Fibroblast of lung (primary cell): ENCODE measurements at regions not wholly inside any gene's neighbourhood (a gene's known extent, or its start where the extent isn't known, plus 50 kb on each side); places are given as distances from the start of the nearest gene placed in this dataset.

Experiments
- DNase-seq, 2 donors: peaks; one replicate each; pipeline versions ENCODE4 v3.0.0 to v3.0.0-alpha.2; 2010; ENCODE audit warnings: low read depth in 2 of 2
- H2AFZ ChIP-seq: 2 replicates; pipeline ENCODE4 v1.5.1; 2012; ENCODE audit warnings: low read length, control low read depth, inconsistent platforms
- H3K27ac ChIP-seq: 2 replicates; pipeline ENCODE4 v1.5.1; 2011; ENCODE audit warnings: low read length, control low read depth; ENCODE audit not compliant: insufficient read depth
- H3K27me3 ChIP-seq: 2 replicates; pipeline ENCODE4 v1.5.1; 2011; ENCODE audit warnings: mild to moderate bottlenecking, low read length; ENCODE audit not compliant: control insufficient read depth, insufficient read depth
- H3K36me3 ChIP-seq: 2 replicates; pipeline ENCODE4 v1.5.1; 2011; ENCODE audit warnings: low read length; ENCODE audit not compliant: control insufficient read depth, insufficient read depth
- H3K4me1 ChIP-seq: 2 replicates; pipeline ENCODE4 v1.5.1; 2011; ENCODE audit warnings: low read length; ENCODE audit not compliant: control insufficient read depth, insufficient read depth; ENCODE audit errors: extremely low read depth
- H3K4me2 ChIP-seq: 2 replicates; pipeline ENCODE4 v1.5.1; 2011; ENCODE audit warnings: low read length, control low read depth; ENCODE audit not compliant: insufficient read depth; ENCODE audit errors: extremely low read depth
- H3K4me3 ChIP-seq, 4 experiments: fragments of 200-600 bp in 1 of 4; sonication (generic) in 1 of 4; replicated peaks in 1 of 4; 2 replicates each; pipeline ENCODE4 v1.5.1; 2011 to 2016; ENCODE audit warnings: low read length in 4 of 4, low read depth in 3 of 4, mild to moderate bottlenecking in 3 of 4, control low read depth in 2 of 4, inconsistent platforms in 1 of 4, mixed read lengths in 1 of 4; ENCODE audit not compliant: insufficient read depth in 1 of 4; ENCODE audit errors: control extremely low read depth in 1 of 4
- H3K79me2 ChIP-seq: 2 replicates; pipeline ENCODE4 v1.5.1; 2012; ENCODE audit warnings: mild to moderate bottlenecking, low read length, inconsistent platforms; ENCODE audit not compliant: control insufficient read depth, insufficient read depth
- H3K9ac ChIP-seq: 2 replicates; pipeline ENCODE4 v1.5.1; 2011; ENCODE audit warnings: mild to moderate bottlenecking, low read length, control low read depth; ENCODE audit not compliant: insufficient read depth
- H3K9me3 ChIP-seq: 2 replicates; pipeline ENCODE4 v1.5.1; 2012; ENCODE audit warnings: low read depth, low read length; ENCODE audit not compliant: control insufficient read depth, insufficient read depth
- H4K20me1 ChIP-seq: 2 replicates; pipeline ENCODE4 v1.5.1; 2011; ENCODE audit warnings: low read length; ENCODE audit not compliant: control insufficient read depth, insufficient read depth; ENCODE audit errors: extremely low read depth
- EZH2 ChIP-seq: IDR thresholded peaks from 2 replicates; pipeline ENCODE4 v1.5.1; 2012; ENCODE audit warnings: low read length, control low read depth, mild to moderate bottlenecking; ENCODE audit errors: missing control alignments
- TF ChIP-seq, protein P1 (sequence below), 2 donors: IDR thresholded peaks in 1 of 2; conservative IDR thresholded peaks in 1 of 2; 1 replicate in 1 of 2; 2 replicates in 1 of 2; pipeline ENCODE4 v1.5.1; 2011 to 2012; ENCODE audit warnings: low read length in 2 of 2, control low read depth in 1 of 2, inconsistent platforms in 1 of 2, low read depth in 1 of 2, mild to moderate bottlenecking in 1 of 2

DNA sequence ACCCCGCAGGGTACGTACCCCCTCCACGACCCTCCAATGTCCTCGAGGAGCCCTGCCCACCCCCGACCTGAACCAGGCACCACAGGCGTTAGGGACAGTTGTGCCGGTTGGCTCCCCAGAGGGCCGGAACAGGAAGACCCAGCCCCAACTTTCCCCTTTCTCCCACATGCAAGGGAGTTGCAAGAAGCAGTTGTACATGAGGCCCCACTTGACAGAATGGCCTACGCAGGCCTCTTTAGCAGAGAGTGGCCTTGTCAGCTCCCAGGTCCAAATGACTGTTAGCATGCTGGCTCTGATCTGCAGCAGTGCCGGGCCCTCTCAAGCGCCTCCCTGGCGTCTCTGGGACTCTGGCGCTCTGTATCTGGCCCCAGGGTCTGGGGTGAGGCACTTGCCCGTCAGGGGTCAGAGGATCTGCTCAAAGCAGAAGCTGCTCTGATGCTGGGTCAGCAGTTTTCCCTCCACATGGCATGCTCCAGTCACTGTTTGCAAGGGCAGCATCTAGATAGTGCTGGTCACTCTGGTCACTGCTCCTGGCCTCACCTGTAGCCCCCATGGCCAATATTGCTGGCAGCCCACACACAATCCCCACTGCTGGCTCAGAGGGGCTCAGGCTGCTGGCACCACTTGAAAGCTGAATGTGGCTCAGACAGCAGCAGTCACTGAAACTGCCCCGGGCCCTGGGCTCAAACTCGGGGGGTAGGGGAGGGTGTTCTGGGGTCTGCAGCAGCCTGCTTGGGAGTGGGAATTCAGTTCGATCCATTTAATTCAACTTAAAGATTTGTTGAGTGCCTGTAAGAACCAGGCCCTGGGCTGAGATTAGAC is 254.5 kb downstream of the FAM43A start:
- no peak for TF ChIP-seq EZH2
- TF ChIP-seq, protein P1, sequence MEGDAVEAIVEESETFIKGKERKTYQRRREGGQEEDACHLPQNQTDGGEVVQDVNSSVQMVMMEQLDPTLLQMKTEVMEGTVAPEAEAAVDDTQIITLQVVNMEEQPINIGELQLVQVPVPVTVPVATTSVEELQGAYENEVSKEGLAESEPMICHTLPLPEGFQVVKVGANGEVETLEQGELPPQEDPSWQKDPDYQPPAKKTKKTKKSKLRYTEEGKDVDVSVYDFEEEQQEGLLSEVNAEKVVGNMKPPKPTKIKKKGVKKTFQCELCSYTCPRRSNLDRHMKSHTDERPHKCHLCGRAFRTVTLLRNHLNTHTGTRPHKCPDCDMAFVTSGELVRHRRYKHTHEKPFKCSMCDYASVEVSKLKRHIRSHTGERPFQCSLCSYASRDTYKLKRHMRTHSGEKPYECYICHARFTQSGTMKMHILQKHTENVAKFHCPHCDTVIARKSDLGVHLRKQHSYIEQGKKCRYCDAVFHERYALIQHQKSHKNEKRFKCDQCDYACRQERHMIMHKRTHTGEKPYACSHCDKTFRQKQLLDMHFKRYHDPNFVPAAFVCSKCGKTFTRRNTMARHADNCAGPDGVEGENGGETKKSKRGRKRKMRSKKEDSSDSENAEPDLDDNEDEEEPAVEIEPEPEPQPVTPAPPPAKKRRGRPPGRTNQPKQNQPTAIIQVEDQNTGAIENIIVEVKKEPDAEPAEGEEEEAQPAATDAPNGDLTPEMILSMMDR (conservative IDR thresholded peaks at IDR 0.05 in 1 of 2, IDR thresholded peaks at IDR 0.05 in 1 of 2; ENCODE audit: low read depth in 1 of 2, low read length in 2 of 2), result no peak
- no peaks in the 10 kb centered on the region for H3K79me2 ChIP-seq
- H4K20me1 ChIP-seq, result no peaks in the 10 kb centered on the region

DNA sequence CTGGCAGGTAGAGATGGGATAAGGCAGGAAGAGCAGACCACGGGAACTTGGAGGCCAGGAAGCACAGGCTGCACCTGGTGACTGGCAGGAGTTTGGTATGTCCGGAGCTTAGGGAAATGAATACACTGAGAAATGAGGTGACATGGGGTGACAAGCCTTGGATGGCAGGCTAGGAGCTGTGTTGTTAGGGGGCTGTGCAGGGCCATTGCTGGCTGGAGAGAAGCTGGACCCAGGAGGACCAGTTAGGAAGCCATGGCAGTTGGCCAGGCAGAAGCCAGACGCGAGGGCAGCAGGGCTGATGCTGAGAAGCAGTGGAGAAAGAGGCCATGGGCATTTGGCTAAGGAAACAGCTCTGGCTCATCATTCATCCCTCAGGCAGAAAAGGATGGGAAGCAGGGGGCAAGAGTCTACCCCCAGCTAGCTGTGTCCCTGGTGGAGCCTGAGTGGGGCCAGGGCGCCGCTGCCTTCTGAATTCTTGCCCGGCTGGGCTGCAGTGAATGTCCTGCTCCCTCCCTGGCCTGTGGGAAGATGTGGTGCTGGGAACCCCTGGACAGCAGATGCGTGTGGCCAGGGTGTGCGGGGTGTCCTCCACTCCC is 255.8 kb downstream of the FAM43A start:
- no peak overlapping the region for H3K27ac ChIP-seq
- no peak overlapping the region for H2AFZ ChIP-seq
- no peaks in the 10 kb centered on the region for H4K20me1 ChIP-seq
- H3K4me1 ChIP-seq, result no peaks in the 10 kb centered on the region
- TF ChIP-seq EZH2, result no peak
- TF ChIP-seq, protein P1 (conservative IDR thresholded peaks at IDR 0.05 in 1 of 2, IDR thresholded peaks at IDR 0.05 in 1 of 2; ENCODE audit: low read depth in 1 of 2, low read length in 2 of 2), result no peak
- H3K9me3 ChIP-seq, result no peaks in the 10 kb centered on the region
- DNase-seq, result no peak
- H3K27me3 ChIP-seq, result peaks cover 11% of the 10 kb centered on the region
- no peak overlapping the region for H3K9ac ChIP-seq
- H3K79me2 ChIP-seq, result no peaks in the 10 kb centered on the region
- no peaks in the 10 kb centered on the region for H3K36me3 ChIP-seq
- no peak overlapping the region for H3K4me3 ChIP-seq
- H3K4me2 ChIP-seq, result no peak overlapping the region

More for the DNA sequence above, 254.5 kb downstream of the FAM43A start:
- H3K4me1 ChIP-seq, result no peaks in the 10 kb centered on the region
- H3K27ac ChIP-seq, result no peak overlapping the region
- no peak overlapping the region for H3K9ac ChIP-seq
- no peaks in the 10 kb centered on the region for H3K36me3 ChIP-seq
- H3K27me3 ChIP-seq, result peaks cover 6% of the 10 kb centered on the region
- no peak overlapping the region for H3K4me2 ChIP-seq
- no peaks in the 10 kb centered on the region for H3K9me3 ChIP-seq
- H3K4me3 ChIP-seq, result no peak overlapping the region
- no peak for DNase-seq
- H2AFZ ChIP-seq, result no peak overlapping the region

DNA sequence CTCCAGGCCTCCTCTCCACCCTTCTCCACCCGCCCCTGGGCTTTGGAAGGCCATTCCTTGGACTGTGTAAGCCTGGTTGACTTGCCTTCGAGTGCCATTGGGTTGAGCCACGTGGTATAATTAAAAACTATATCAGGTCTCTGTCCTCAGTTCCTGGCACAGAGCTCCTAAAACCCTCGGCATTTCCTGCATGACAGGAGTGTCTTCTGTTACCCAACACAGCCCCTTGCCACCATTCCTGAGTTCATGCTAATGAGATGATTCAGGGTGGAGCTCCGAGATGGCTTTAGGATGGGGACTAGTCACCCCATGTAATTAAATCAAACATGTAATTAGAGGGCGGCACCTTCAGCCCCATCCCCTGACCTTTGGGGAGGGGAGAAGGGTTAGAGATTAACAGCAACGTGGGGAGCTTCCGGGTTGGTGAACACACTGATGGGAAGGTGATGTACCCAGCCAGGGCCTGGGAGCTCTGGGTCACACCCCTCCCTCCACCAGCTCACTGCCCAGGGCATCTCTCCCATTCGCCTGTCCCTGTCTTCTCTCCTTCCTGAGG is 256.4 kb downstream of the FAM43A start:
- Histone ChIP-seq H3K36me3 (no peaks in the 10 kb centered on the region), H3K4me2 (no peak overlapping the region), H3K9ac (no peak overlapping the region), H2AFZ (no peak overlapping the region), H3K27ac (no peak overlapping the region), H3K4me1 (no peaks in the 10 kb centered on the region), H3K79me2 (no peaks in the 10 kb centered on the region), H3K9me3 (no peaks in the 10 kb centered on the region), H3K27me3 (peaks cover 11% of the 10 kb centered on the region), H3K4me3 (no peak overlapping the region), H4K20me1 (no peaks in the 10 kb centered on the region)
- DNase-seq, result no peak
- TF ChIP-seq, protein P1 (conservative IDR thresholded peaks at IDR 0.05 in 1 of 2, IDR thresholded peaks at IDR 0.05 in 1 of 2; ENCODE audit: low read depth in 1 of 2, low read length in 2 of 2), result no peak
- no peak for TF ChIP-seq EZH2
